A673 (cell line): ENCODE measurements at regions not wholly inside any gene's neighbourhood (a gene's known extent, or its start where the extent isn't known, plus 50 kb on each side); places are given as distances from the start of the nearest gene placed in this dataset.

Experiments
- BruUV-seq: library from RNA; stranded (reverse); fragments of 400-500 nt; replicated peaks from 2 replicates; lab custom pipeline; 2021; lab: Mats Ljungman, UMichigan
- CTCF ChIA-PET: fragments of 300-600 bp; sonication (Branson Sonifier 250); formaldehyde crosslinking; loops from one replicate; lab custom pipeline; 2022; ENCODE audit warnings: antibody characterized with exemption; lab: Charles Lee
- POLR2A ChIA-PET: fragments of 300-600 bp; sonication (Branson Sonifier 250); formaldehyde crosslinking; loops from one replicate; lab custom pipeline; 2022; ENCODE audit warnings: antibody characterized with exemption; ENCODE audit not compliant: low non-redundant PET; lab: Charles Lee
- DNase-seq: peaks from one replicate; pipeline ENCODE4 v3.0.0-alpha.2; 2015; ENCODE audit warnings: low spot score
- H3K27ac ChIP-seq: fragments of 200-600 bp; sonication (generic); 2 replicates; pipeline ENCODE4 v1.5.1; 2016; ENCODE audit warnings: mixed run types, low read depth, mild to moderate bottlenecking, mixed read lengths, antibody characterized with exemption, low read length; ENCODE audit not compliant: poor library complexity, severe bottlenecking
- H3K27me3 ChIP-seq: fragments of 200-600 bp; sonication (generic); replicated peaks from 2 replicates; pipeline ENCODE4 v1.6.1; 2017; ENCODE audit warnings: mixed run types, low read depth, mild to moderate bottlenecking, mixed read lengths, antibody characterized with exemption, low read length; ENCODE audit not compliant: insufficient read depth, poor library complexity
- H3K36me3 ChIP-seq: fragments of 200-600 bp; sonication (generic); 2 replicates; pipeline ENCODE4 v1.6.1; 2016; ENCODE audit warnings: mixed run types, mild to moderate bottlenecking, mixed read lengths, antibody characterized with exemption, low read length; ENCODE audit not compliant: insufficient read depth, poor library complexity, severe bottlenecking
- H3K4me1 ChIP-seq: fragments of 200-600 bp; sonication (generic); 2 replicates; pipeline ENCODE4 v1.6.1; 2017; ENCODE audit warnings: mixed run types, mild to moderate bottlenecking, mixed read lengths, antibody characterized with exemption, low read length; ENCODE audit not compliant: insufficient read depth, poor library complexity, severe bottlenecking
- H3K4me3 ChIP-seq: fragments of 200-600 bp; sonication (generic); 2 replicates; pipeline ENCODE4 v1.5.1; 2016; ENCODE audit warnings: low read depth, mixed run types, mild to moderate bottlenecking, mixed read lengths, low read length; ENCODE audit not compliant: poor library complexity, severe bottlenecking
- H3K9me3 ChIP-seq: fragments of 200-600 bp; sonication (generic); 2 replicates; pipeline ENCODE4 v1.6.1; 2016; ENCODE audit warnings: mixed run types, low read depth, mild to moderate bottlenecking, mixed read lengths, antibody characterized with exemption, low read length; ENCODE audit not compliant: poor library complexity, severe bottlenecking
- CTCF ChIP-seq: fragments of 300-800, 200-600 bp; sonication (generic); conservative IDR thresholded peaks from 2 replicates; pipeline ENCODE4 v1.5.1; 2017; ENCODE audit warnings: low read depth, mild to moderate bottlenecking, antibody characterized with exemption, low read length, moderate library complexity, mixed read lengths
- EZH2 ChIP-seq: fragments of 200-600 bp; sonication (generic); IDR thresholded peaks from 2 replicates; pipeline ENCODE4 v1.6.1; 2017; ENCODE audit warnings: borderline replicate concordance, low read depth, mild to moderate bottlenecking, mixed read lengths, antibody characterized with exemption, low read length; ENCODE audit not compliant: poor library complexity, severe bottlenecking
- intact Hi-C: fragments of 100-400 bp; cut with micrococcal nuclease; formaldehyde crosslinking; loops from one replicate; pipeline ENCODE4 v1.10.0; 2022; ENCODE audit not compliant: unreplicated experiment

GRCh38 chr13:109652531-109652930, 133.9 kb downstream of the IRS2 start:
- Histone ChIP-seq H3K27ac (peak overlapping the region; percentile 94), H3K4me3 (no peak overlapping the region), H3K9me3 (no peaks in the 10 kb centered on the region), H3K36me3 (no peaks in the 10 kb centered on the region), H3K4me1 (peaks cover 63% of the 10 kb centered on the region), H3K27me3 (no peaks in the 10 kb centered on the region)
- DNase-seq: peak; percentile 97
- intact Hi-C loops: loop anchor here (1.0 to 5.0 kb wide), 5 partner anchors 14 to 690 kb away; no protein-coding TSS in a partner anchor
- no peak for TF ChIP-seq CTCF
- no peak for TF ChIP-seq EZH2
- no TSS peak for BruUV-seq
- POLR2A ChIA-PET: interaction anchor here (0.6 to 1.2 kb wide), 2 partner anchors 15 to 226 kb away, joined by 3 to 4 read pairs; no protein-coding TSS in a partner anchor
- CTCF ChIA-PET: interaction anchor here (0.9 kb wide), 1 partner anchor 14 kb away, joined by 6 read pairs; no protein-coding TSS in a partner anchor

GRCh38 chr13:109651854-109652253, 134.5 kb downstream of the IRS2 start:
- ChIA-PET POLR2A (interaction anchor here (1.2 kb wide), 1 partner anchor 16 kb away, joined by 3 read pairs; no protein-coding TSS in a partner anchor), CTCF (no interaction called here)
- Histone ChIP-seq H3K4me3 (no peak overlapping the region), H3K36me3 (no peaks in the 10 kb centered on the region), H3K27ac (peak overlapping the region; percentile 94), H3K9me3 (no peaks in the 10 kb centered on the region), H3K27me3 (no peaks in the 10 kb centered on the region), H3K4me1 (peaks cover 62% of the 10 kb centered on the region)
- no peak for TF ChIP-seq EZH2
- TF ChIP-seq CTCF: no peak
- TSS peak; percentile 94 for BruUV-seq
- intact Hi-C loops: loop anchor here (1.0 to 5.0 kb wide), 5 partner anchors 15 to 690 kb away; no protein-coding TSS in a partner anchor
- DNase-seq: peak; percentile 33

- POLR2A ChIA-PET: no interaction called here
- CTCF ChIA-PET: no interaction called here
- no peak for TF ChIP-seq CTCF
- TF ChIP-seq EZH2: no peak
- Histone ChIP-seq H3K4me1 (peaks cover 62% of the 10 kb centered on the region), H3K27me3 (no peaks in the 10 kb centered on the region), H3K4me3 (no peak overlapping the region), H3K27ac (peak overlapping the region; percentile 94), H3K36me3 (no peaks in the 10 kb centered on the region), H3K9me3 (no peaks in the 10 kb centered on the region)
- no peak for DNase-seq
- BruUV-seq: no TSS peak
- intact Hi-C loops: loop anchor here (5.0 kb wide), 2 partner anchors 131 to 689 kb away; no protein-coding TSS in a partner anchor
Measured at GRCh38 chr13:109651311-109651710, 135.1 kb downstream of the IRS2 start.
